ENCODE measurements at regions not wholly inside any gene's neighbourhood (a gene's known extent, or its start where the extent isn't known, plus 50 kb on each side); places are given as distances from the start of the nearest gene placed in this dataset.
"Not testable (repeated sequence)": the region's sequence is repeated elsewhere in the genome, so short reads cannot be mapped to it uniquely, and the experiment has no call there.

DNA sequence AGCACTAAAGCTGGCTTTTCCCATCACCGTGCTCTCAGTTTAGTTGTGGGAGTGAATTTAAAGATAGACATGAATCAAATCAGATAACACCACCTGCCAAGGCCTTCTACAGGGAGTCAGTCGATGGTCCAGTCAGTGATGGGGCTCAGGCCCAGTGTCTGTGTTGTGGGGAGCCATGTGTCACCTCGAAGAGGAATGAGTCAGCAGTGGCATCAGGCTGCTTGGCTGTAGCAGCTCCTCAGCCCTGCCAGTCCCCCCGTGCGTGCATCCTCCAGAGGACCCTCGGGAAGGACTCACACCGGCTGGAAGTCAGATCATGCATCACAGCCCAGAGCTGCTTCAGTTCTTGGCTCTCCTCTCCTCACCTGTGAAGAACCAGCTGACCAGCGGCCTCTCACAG is 420.4 kb upstream of the RAB6C start:
- no peak for DNase-seq (ENCODE audit: low read depth)

DNA sequence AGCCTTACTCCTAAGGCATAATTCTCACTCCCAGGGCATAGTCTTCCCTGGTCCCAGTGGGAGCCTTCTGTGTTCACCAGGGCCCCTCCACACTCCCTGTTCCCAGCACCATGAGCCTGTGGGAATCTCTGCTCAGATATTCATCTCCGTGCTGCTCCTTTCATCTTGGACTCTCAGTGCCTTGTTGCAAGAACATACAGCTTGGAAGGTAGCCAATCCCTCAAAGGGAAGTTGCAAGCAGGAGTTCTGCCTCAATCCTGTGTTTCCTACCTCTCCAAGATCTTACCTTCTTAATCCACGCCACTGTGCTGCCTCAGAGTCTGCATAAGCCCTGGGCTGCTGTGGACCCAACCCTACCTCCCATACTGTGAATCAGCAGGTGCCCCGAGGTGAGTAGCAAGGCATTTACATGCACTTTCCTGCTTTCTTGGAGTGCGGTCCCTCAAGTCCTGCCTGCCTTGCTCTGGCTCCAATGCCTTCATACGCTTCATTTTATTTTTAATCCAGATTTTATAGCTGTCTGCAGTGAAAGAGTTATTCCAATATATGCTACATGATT is 413.8 kb upstream of the RAB6C start:
- DNase-seq (ENCODE audit: low read depth), result no peak

DNA sequence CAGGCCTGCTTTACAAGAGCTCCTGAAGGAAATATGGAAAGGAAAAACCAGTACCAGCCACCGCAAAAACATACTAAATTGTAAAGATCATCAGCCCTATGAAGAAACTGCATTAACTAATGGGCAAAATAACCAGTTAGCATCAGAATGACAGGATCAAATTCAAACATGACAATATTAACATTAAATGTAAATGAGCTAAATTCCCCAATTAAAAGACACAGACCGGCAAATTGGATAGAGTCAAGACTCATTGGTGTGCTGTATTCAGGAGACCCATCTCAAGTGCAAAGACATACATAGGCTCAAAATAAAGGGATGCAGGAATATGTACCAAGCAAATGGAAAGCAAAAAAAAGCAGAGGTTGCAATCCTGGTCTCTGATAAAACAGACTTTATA is 408.7 kb upstream of the RAB6C start:
- not testable (repeated sequence) for DNase-seq (ENCODE audit: low read depth)

- no peak for DNase-seq (ENCODE audit: low read depth)
Measured at GRCh38 chr2:129575431-129575830, 404.0 kb upstream of the RAB6C start.

- DNase-seq (ENCODE audit: low read depth), result no peak
Measured at GRCh38 chr2:129575880-129576279, 403.6 kb upstream of the RAB6C start.

DNA sequence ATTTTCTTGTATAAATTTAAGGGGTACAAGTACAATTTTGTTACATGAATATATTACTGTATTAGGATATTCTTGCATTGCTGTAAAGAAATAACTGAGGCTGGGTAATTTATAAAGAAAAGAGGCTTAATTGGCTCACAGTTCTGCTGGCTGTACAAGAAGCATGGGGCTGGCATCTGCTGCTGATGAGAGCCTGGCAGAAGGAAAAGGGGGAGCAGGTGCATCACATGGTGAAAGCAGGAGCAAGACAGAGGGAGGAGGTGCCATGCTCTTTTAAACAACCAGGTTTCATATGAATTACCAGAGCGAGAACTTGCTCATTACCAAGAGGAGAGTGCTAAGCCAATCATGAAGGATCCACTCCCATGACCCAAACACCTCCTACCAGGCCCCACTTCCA is 399.5 kb upstream of the RAB6C start:
- DNase-seq (ENCODE audit: low read depth), result no peak

- DNase-seq (ENCODE audit: low read depth), result no peak
Measured at GRCh38 chr2:129585760-129586159, 393.7 kb upstream of the RAB6C start.

DNA sequence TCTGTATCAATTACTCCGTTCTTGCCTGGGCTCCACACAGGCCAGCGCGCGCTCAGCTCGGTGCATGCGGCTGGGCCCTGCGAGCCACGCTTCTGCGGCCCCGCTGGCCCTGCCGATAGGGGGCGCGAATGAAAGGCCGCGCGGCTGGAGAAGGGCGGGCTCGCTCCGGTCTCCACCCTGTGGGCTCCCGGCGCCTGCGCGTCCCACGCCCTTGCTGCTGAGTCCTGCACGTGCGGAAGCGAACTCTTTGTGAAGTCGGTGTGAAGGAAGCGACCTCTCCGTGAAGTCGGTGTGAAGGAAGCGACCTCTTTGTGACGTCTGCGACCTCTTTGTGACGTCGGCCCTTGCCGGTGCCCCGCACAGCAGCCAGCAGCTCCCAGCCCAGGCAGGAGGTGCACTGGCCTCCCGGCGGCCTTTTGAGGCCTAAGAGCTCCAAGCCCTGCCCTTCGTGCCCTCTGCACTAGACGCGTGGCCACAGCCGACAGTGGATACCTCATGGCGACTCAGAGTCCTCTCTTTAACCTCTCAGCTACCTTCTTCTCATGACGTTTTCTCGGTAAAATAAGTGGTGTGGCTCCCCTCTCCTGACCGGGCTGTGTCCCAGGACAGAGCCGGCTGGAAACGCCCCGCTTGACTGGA is 391.9 kb upstream of the RAB6C start:
- DNase-seq (ENCODE audit: low read depth), result no peak

- DNase-seq (ENCODE audit: low read depth), result no peak
Measured at GRCh38 chr2:129604560-129604959, 374.9 kb upstream of the RAB6C start.

DNA sequence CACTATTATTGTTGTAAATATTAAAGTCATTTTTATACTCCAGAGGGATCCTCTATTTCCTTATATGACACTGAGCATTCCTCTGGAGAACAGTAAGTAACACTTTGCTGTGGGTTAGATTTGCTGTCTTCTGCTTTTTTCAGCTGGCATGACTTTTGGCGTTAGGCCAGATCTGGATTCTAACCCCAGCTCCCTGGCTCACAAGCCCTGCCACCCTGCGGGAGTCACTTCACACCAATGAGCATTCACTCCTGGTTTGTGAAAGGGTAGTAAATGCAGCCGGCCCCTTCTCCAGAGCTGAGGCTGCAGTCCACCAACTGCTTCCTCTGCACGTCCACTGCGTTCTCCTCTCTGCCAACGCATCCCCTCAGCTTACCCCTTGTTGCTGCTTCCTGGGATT is 373.8 kb upstream of the RAB6C start:
- DNase-seq (ENCODE audit: low read depth), result no peak

- DNase-seq (ENCODE audit: low read depth), result no peak
Measured at GRCh38 chr2:129606496-129607270, 372.8 kb upstream of the RAB6C start.

DNA sequence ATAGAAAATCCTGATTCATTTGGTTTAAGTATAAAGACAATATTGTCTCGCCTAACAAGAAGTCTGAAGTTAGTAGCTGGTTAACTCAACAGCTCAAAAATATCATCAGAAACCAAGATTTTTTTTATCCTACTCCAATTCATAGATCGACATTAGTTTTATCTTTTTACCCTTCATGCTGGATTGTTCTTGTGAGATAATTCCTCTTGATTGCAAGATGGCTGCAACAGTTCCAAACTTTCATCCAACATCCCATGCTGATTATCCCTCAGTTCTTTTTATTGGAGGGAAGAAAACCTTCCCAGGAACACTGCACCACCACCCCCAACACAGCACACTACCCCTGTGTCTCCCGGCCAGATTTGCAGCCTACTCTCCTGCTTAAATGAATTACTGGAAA is 370.2 kb upstream of the RAB6C start:
- DNase-seq (ENCODE audit: low read depth), result no peak

- no peak for DNase-seq (ENCODE audit: low read depth)
Measured at GRCh38 chr2:129610766-129611165, 368.7 kb upstream of the RAB6C start.

GRCh38 chr2:129611471-129611870 is 368.0 kb upstream of the RAB6C start:
- no peak for DNase-seq (ENCODE audit: low read depth)

DNA sequence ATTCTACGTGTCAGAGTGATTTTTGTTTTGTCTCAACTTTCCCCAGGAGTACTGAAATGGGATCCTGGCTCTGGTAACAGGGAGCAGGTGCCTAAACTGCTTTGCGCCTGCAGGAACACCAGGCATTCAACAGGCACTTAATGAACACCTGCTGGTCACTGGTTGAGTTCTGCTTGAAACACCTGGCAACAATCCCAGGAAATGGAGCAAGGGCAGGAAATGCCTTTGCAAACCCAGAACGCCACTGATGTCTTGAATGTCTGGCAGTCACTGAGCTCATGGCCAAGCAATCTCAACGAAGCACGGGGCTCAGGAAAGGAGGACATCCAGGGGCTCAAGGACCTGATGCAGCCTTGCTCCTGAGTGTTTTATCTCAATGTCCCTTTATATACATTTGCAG is 360.0 kb upstream of the RAB6C start:
- no peak for DNase-seq (ENCODE audit: low read depth)

DNA sequence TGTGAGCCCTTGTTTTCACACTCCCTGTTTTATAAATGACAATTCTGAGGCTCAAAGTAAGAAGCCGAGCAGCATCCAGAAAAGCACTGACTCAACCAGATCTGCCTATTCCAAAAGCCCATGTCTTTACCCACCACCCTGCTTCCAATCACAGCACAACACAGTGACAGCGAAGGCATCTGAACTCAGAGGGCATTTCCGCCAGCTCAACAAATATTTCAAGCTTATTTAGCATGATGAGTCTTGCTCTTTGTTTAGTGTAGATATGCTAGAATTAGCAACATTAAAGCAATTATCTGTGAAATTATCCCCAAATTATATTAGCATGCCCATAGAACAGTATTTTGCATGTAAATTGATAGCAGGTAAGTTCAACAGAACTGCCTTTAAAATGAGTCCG is 359.1 kb upstream of the RAB6C start:
- no peak for DNase-seq (ENCODE audit: low read depth)

- no peak for DNase-seq (ENCODE audit: low read depth)
Measured at GRCh38 chr2:129623783-129624182, 355.7 kb upstream of the RAB6C start.

DNA sequence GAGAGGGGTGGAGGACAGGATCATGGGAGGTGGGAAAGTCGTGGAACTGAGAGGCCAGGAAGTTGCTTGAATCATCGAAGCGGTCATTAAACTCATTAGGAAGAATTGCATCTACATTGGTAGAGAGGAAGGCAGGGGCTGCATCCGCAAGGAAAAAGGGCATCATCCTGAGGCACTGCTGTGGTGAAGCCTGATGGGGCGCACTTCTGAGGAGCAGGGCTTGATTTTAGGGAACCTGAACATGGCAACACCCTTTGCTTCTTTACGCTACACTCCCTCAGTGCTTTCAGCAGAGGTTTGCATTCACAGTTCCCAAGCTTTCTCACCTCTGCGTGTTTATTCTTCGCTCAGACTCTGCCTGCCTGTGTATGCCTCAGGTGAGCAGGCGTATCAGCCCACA is 352.0 kb upstream of the RAB6C start:
- DNase-seq (ENCODE audit: low read depth), result no peak

DNA sequence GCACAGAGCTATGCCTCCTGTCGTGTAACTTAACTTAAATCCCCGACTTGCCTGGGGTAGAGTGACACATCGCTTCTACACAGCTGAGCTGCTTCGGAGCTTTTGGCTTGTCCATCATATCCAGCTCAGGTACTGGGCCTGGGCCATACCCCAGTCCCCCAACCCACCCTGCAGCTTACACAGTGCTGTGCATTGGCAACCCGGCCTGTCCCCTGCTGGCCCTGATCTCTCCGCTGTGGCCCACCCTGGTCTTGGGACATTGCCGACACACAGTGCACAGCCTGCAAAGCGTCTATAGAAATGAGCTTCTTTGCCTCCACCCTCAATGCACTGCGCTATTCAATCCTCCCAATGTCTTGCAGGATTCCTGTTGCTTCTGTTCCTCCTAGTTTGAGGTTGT is 342.8 kb upstream of the RAB6C start:
- no peak for DNase-seq (ENCODE audit: low read depth)

- no peak for DNase-seq (ENCODE audit: low read depth)
Measured at GRCh38 chr2:129641371-129641770, 338.1 kb upstream of the RAB6C start.

- DNase-seq (ENCODE audit: low read depth), result no peak
Measured at GRCh38 chr2:129642526-129643043, 336.9 kb upstream of the RAB6C start.

- DNase-seq (ENCODE audit: low read depth), result no peak
Measured at GRCh38 chr2:129645335-129645734, 334.1 kb upstream of the RAB6C start.

GRCh38 chr2:129646107-129646506 is 333.4 kb upstream of the RAB6C start:
- DNase-seq (ENCODE audit: low read depth), result no peak
